ENCODE measurements at regions not wholly inside any gene's neighbourhood (a gene's known extent, or its start where the extent isn't known, plus 50 kb on each side); places are given as distances from the start of the nearest gene placed in this dataset.
"Not testable (repeated sequence)": the region's sequence is repeated elsewhere in the genome, so short reads cannot be mapped to it uniquely, and the experiment has no call there.

DNA sequence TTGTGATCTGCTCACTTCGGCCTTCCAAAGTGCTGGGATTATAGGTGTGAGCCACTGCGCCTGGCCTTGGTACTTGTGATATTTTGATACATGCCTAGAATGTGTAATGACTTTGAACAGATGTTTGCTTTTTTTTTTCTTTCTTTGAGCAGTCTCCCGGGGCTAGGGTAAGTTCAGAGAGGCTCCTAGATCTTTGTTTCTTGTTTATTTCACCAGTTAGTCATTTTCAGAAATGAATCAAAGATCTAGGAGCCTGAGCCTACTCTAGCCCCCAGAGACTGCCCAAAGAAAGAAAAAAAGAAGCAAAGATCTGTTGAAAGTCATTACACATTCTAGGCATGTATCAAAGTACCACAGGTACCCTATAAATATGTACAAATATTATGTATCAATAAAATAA, 66.3 kb downstream of the NPIPB11 start:
- CTCF ChIA-PET; H3K4me1 ChIP-seq (ENCODE audit: control insufficient read depth in 1 of 2, extremely low read depth in 1 of 2, insufficient read depth in 2 of 2, low read length in 2 of 2); H3K27me3 ChIP-seq (replicated peaks in 1 of 2; ENCODE audit: control insufficient read depth in 2 of 2, extremely low read depth in 1 of 2, insufficient read depth in 2 of 2, low read length in 1 of 2); POLR2A ChIA-PET; H3K27me3 Mint-ChIP-seq; H3K4me3 ChIP-seq (ENCODE audit: control insufficient read depth in 1 of 2, extremely low read depth in 1 of 2, low read length in 1 of 2); H3K9me3 Mint-ChIP-seq; H3K36me3 Mint-ChIP-seq; H3K4me3 Mint-ChIP-seq; H3K36me3 ChIP-seq (ENCODE audit: control insufficient read depth in 2 of 2, extremely low read depth in 1 of 2, insufficient read depth in 1 of 2, low read length in 1 of 2); DNase-seq; ATAC-seq (replicated peaks in 1 of 4); H3K27ac Mint-ChIP-seq; H3K9me3 ChIP-seq; H3K27ac ChIP-seq (ENCODE audit: low read length): not testable (repeated sequence)
- WGBS (ENCODE audit: insufficient coverage) = no CpG with 5 or more reads among the region's 3 CpGs
- peaks cover 0 to 11% (median under 1%) of the 10 kb centered on the region in 3 donors for H3K4me1 Mint-ChIP-seq

GRCh38 chr16:29338821-29339700, 67.5 kb downstream of the NPIPB11 start:
- H3K36me3 ChIP-seq (ENCODE audit: control insufficient read depth in 2 of 2, extremely low read depth in 1 of 2, insufficient read depth in 1 of 2, low read length in 1 of 2); H3K27ac ChIP-seq (ENCODE audit: low read length); CTCF ChIA-PET; H3K27me3 Mint-ChIP-seq; H3K4me3 Mint-ChIP-seq; H3K36me3 Mint-ChIP-seq; H3K9me3 ChIP-seq; H3K4me3 ChIP-seq (ENCODE audit: control insufficient read depth in 1 of 2, extremely low read depth in 1 of 2, low read length in 1 of 2); H3K9me3 Mint-ChIP-seq; H3K27ac Mint-ChIP-seq; POLR2A ChIA-PET; H3K4me1 ChIP-seq (ENCODE audit: control insufficient read depth in 1 of 2, extremely low read depth in 1 of 2, insufficient read depth in 2 of 2, low read length in 2 of 2); H3K27me3 ChIP-seq (replicated peaks in 1 of 2; ENCODE audit: control insufficient read depth in 2 of 2, extremely low read depth in 1 of 2, insufficient read depth in 2 of 2, low read length in 1 of 2): not testable (repeated sequence)
- WGBS (ENCODE audit: insufficient coverage) = 90% methylated on average over 5 of the region's 18 CpGs
- H3K4me1 Mint-ChIP-seq = peaks cover 0 to 13% (median 4%) of the 10 kb centered on the region in 3 donors
- DNase-seq (peak in 1 of 35 experiments; percentile 38), ATAC-seq (replicated peaks in 1 of 4) (peak in 3 of 4 experiments; percentile 41 to 59 (median 42))

DNA sequence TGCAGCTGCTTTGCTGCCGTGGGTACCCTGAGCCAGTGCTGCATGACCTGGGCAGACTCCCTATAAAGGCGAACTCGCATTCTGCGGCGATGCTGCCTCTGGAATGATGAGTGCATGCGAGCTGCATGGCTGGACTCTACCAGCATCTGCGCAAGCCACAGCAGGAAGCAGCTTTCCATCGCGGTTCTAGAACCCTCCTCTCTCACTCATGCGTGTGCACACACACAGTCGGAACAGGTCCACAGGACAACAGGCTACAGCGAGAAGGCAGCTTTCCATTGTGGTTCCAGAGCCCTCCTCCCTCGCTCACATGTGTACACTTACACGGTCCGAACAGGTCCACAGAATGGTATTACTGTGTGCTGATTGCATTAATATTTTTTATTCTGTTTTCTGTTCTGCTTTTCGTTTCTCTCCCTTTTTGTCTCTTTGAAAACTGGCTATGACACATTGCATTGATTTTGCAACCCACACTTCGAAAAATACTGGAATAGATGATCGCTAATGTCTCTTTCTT, 69.1 kb downstream of the NPIPB11 start:
- H3K27ac Mint-ChIP-seq; H3K4me3 Mint-ChIP-seq; H3K36me3 Mint-ChIP-seq; H3K9me3 Mint-ChIP-seq; H3K4me3 ChIP-seq (ENCODE audit: control insufficient read depth in 1 of 2, extremely low read depth in 1 of 2, low read length in 1 of 2); ATAC-seq (replicated peaks in 1 of 4); H3K9me3 ChIP-seq; H3K27me3 Mint-ChIP-seq; CTCF ChIA-PET; H3K27me3 ChIP-seq (replicated peaks in 1 of 2; ENCODE audit: control insufficient read depth in 2 of 2, extremely low read depth in 1 of 2, insufficient read depth in 2 of 2, low read length in 1 of 2); DNase-seq; H3K36me3 ChIP-seq (ENCODE audit: control insufficient read depth in 2 of 2, extremely low read depth in 1 of 2, insufficient read depth in 1 of 2, low read length in 1 of 2); H3K4me1 ChIP-seq (ENCODE audit: control insufficient read depth in 1 of 2, extremely low read depth in 1 of 2, insufficient read depth in 2 of 2, low read length in 2 of 2); H3K27ac ChIP-seq (ENCODE audit: low read length): not testable (repeated sequence)
- H3K4me1 Mint-ChIP-seq = peaks cover 0 to 10% (median 4%) of the 10 kb centered on the region in 3 donors
- 93% methylated on average over 6 of the region's 18 CpGs for WGBS (ENCODE audit: insufficient coverage)
- POLR2A ChIA-PET = interaction anchor here in 1 of 2 donors (0.5 kb wide), 1 partner anchor 515 kb away, joined by 5 read pairs; no protein-coding TSS in a partner anchor

DNA sequence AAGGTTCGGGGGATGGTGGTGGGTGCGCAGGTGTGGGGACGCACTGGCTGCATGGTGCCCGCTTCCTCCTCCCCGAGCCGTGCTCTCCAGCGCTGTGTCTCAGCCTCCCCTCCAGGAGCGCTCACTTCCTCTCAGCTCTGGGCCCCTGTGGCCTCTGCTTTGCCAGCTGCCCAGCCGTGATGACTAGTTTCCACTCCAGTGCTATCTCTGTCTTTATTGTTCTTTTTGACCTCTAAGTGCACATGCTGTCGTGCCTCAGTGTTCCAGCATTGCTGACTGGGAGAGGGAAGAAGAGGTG, 71.0 kb downstream of the NPIPB11 start:
- POLR2A ChIA-PET; H3K27me3 ChIP-seq (replicated peaks in 1 of 2; ENCODE audit: control insufficient read depth in 2 of 2, extremely low read depth in 1 of 2, insufficient read depth in 2 of 2, low read length in 1 of 2); H3K36me3 Mint-ChIP-seq; H3K27ac ChIP-seq (ENCODE audit: low read length); H3K9me3 Mint-ChIP-seq; H3K36me3 ChIP-seq (ENCODE audit: control insufficient read depth in 2 of 2, extremely low read depth in 1 of 2, insufficient read depth in 1 of 2, low read length in 1 of 2); H3K4me3 ChIP-seq (ENCODE audit: control insufficient read depth in 1 of 2, extremely low read depth in 1 of 2, low read length in 1 of 2); H3K4me3 Mint-ChIP-seq; H3K4me1 ChIP-seq (ENCODE audit: control insufficient read depth in 1 of 2, extremely low read depth in 1 of 2, insufficient read depth in 2 of 2, low read length in 2 of 2); H3K27me3 Mint-ChIP-seq; H3K9me3 ChIP-seq; H3K27ac Mint-ChIP-seq; CTCF ChIA-PET: not testable (repeated sequence)
- peak in 1 of 4 experiments; percentile 33 for ATAC-seq (replicated peaks in 1 of 4)
- WGBS (ENCODE audit: insufficient coverage) = 86% methylated on average over 1 of the region's 10 CpGs
- peak in 1 of 35 experiments; percentile 15 for DNase-seq
- peaks cover 0 to 10% (median 4%) of the 10 kb centered on the region in 3 donors for H3K4me1 Mint-ChIP-seq

DNA sequence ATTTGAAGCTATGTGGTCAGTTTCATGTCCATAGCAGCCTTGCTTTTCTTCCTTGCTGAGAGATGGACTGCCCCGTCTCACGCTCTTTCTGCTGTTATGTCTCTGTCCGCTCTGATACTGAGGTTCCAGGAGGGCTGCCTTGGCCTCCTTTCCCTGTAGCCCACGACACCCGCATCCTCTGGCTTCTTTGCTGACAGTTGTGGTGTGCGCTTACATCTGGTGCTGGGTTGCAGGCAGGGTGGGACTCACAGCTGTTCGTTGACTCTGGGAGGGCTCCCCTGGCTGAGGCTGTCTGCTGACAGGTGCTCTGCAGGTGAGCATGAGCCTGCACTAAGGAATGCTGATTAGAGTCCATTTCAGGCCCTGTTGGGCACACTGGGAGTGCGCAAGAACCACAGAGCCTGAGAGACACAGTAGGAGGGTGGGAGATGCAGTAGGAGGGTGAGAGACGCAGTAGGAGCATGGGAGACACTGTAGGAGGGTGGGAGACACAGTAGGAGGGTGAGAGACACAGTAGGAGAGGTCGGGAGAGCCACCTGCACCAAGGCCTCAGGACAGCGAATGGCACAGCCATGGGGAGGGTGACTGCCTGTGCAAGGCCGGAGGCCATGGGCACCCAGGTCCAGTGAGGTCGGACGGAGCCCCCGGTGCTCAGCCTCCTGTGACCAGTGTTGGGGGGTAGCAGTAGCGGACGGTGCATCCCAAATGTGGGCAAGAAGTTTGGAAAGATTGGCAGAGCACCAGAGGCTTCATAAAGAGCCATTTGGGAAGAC, 71.5 kb downstream of the NPIPB11 start:
- H3K27me3 ChIP-seq (replicated peaks in 1 of 2; ENCODE audit: control insufficient read depth in 2 of 2, extremely low read depth in 1 of 2, insufficient read depth in 2 of 2, low read length in 1 of 2); POLR2A ChIA-PET; CTCF ChIA-PET; H3K9me3 Mint-ChIP-seq; H3K4me1 ChIP-seq (ENCODE audit: control insufficient read depth in 1 of 2, extremely low read depth in 1 of 2, insufficient read depth in 2 of 2, low read length in 2 of 2); H3K4me3 ChIP-seq (ENCODE audit: control insufficient read depth in 1 of 2, extremely low read depth in 1 of 2, low read length in 1 of 2); H3K27ac Mint-ChIP-seq; H3K27ac ChIP-seq (ENCODE audit: low read length); H3K36me3 Mint-ChIP-seq; H3K27me3 Mint-ChIP-seq; H3K9me3 ChIP-seq; H3K4me3 Mint-ChIP-seq; DNase-seq; H3K36me3 ChIP-seq (ENCODE audit: control insufficient read depth in 2 of 2, extremely low read depth in 1 of 2, insufficient read depth in 1 of 2, low read length in 1 of 2): not testable (repeated sequence)
- peaks cover 0 to 10% (median 4%) of the 10 kb centered on the region in 3 donors for H3K4me1 Mint-ChIP-seq
- WGBS (ENCODE audit: insufficient coverage) = 69% methylated on average over 5 of the region's 17 CpGs
- peak in 1 of 4 experiments; percentile 14 for ATAC-seq (replicated peaks in 1 of 4)

DNA sequence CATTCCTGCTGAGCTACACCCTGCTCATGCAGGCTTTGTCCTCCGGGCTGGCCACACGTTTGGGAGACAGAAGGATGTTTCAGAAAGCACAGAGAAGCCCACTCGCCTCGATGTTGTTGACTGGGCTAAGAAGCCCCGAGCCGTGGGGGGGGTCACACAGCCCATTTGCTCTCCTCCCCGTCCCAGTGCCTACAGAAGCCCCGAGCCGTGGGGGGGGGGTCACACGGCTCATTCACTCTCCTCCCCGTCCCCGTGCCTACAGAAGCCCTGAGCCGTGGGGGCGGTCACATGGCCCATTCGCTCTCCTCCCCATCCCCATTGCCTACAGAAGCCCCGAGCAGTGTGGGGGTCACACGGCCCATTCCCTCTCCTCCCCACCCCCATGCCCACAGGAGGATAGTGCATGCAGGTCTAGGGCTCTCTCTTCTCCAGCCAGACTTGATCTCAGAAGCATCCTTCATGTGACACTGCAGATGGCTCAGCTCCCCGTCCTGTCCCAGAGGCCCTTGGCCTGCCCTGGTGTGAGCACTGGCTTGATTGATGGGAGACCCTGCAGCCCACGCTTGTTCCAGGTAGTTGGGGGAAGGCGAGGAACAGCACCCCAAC, 72.9 kb downstream of the NPIPB11 start:
- WGBS (ENCODE audit: insufficient coverage) = 93% methylated on average over 3 of the region's 20 CpGs

More for the DNA sequence above, 72.9 kb downstream of the NPIPB11 start:
- H3K4me3 ChIP-seq (ENCODE audit: control insufficient read depth in 1 of 2, extremely low read depth in 1 of 2, low read length in 1 of 2); H3K9me3 ChIP-seq; POLR2A ChIA-PET; H3K27ac ChIP-seq (ENCODE audit: low read length); H3K4me1 ChIP-seq (ENCODE audit: control insufficient read depth in 1 of 2, extremely low read depth in 1 of 2, insufficient read depth in 2 of 2, low read length in 2 of 2); H3K27ac Mint-ChIP-seq; ATAC-seq (replicated peaks in 1 of 4); H3K36me3 ChIP-seq (ENCODE audit: control insufficient read depth in 2 of 2, extremely low read depth in 1 of 2, insufficient read depth in 1 of 2, low read length in 1 of 2); H3K4me3 Mint-ChIP-seq; H3K27me3 Mint-ChIP-seq; H3K27me3 ChIP-seq (replicated peaks in 1 of 2; ENCODE audit: control insufficient read depth in 2 of 2, extremely low read depth in 1 of 2, insufficient read depth in 2 of 2, low read length in 1 of 2); H3K9me3 Mint-ChIP-seq; H3K36me3 Mint-ChIP-seq; DNase-seq; CTCF ChIA-PET: not testable (repeated sequence)
- peaks cover 0 to 10% (median 4%) of the 10 kb centered on the region in 3 donors for H3K4me1 Mint-ChIP-seq

Data from T-cell (primary cell).